HepG2 (cell line): ENCODE measurements at regions not wholly inside any gene's neighbourhood (a gene's known extent, or its start where the extent isn't known, plus 50 kb on each side); places are given as distances from the start of the nearest gene placed in this dataset.

Source experiments
- ATAC-seq: fragments of 200-7000 bp; cut with Tn5 transposase; 3 replicates; pipeline ENCODE4 v1.9.1; 2020; ENCODE audit warnings: mild to moderate bottlenecking, moderate library complexity
- BruUV-seq: library from RNA; stranded (reverse); fragments of 400-500 nt; replicated peaks from 2 replicates; lab custom pipeline; 2021; lab: Mats Ljungman, UMichigan
- CTCF ChIA-PET: fragments of 300-600 bp; formaldehyde crosslinking; extraction: SDS; loops from one replicate; lab custom pipeline; 2021; ENCODE audit warnings: low total read pairs, inconsistent platforms, low intra/inter-chr PET ratio; lab: Yijun Ruan, JAX
- POLR2A ChIA-PET: fragments of 350-600 bp; sonication (Branson Sonifier 250); formaldehyde crosslinking; loops from one replicate; lab custom pipeline; 2020; ENCODE audit warnings: antibody characterized with exemption, inconsistent platforms; lab: Yijun Ruan, JAX
- DNase-seq: peaks from one replicate; pipeline ENCODE4 v3.0.0-alpha.2; 2015; ENCODE audit warnings: low spot score
- FAIRE-seq: peaks from 3 replicates; lab custom pipeline; 2011; peaks lifted over from hg19 to GRCh38; lab: Jason Lieb, UNC
- H2AFZ ChIP-seq: one replicate; pipeline ENCODE4 v1.6.1; 2011; ENCODE audit warnings: low read length, inconsistent platforms
- H3K27ac ChIP-seq: fragments of 300-600 bp; 3 replicates; pipeline ENCODE4 v1.8.0; 2011; ENCODE audit warnings: mixed run types, mild to moderate bottlenecking, mixed read lengths, low read length, inconsistent platforms; ENCODE audit not compliant: insufficient read depth; ENCODE audit errors: extremely low read length
- H3K27me3 ChIP-seq, 2 experiments: fragments of 200-600 bp in 1 of 2; 2 replicates in 1 of 2; 3 replicates in 1 of 2; pipeline versions ENCODE4 v1.6.0 to v1.8.0; 2011; ENCODE audit warnings: low read length in 2 of 2, mild to moderate bottlenecking in 2 of 2, moderate library complexity in 2 of 2, inconsistent platforms in 1 of 2; ENCODE audit not compliant: insufficient read depth in 2 of 2, control insufficient read depth in 1 of 2
- H3K36me3 ChIP-seq, 2 experiments: fragments of 200-600 bp in 1 of 2; replicated peaks in 1 of 2; 2 replicates in 1 of 2; 3 replicates in 1 of 2; pipeline versions ENCODE4 v1.5.1 to v1.8.0; 2011; ENCODE audit warnings: low read length in 2 of 2, inconsistent platforms in 1 of 2; ENCODE audit not compliant: insufficient read depth in 2 of 2, control insufficient read depth in 1 of 2
- H3K4me1 ChIP-seq: 2 replicates; pipeline ENCODE4 v1.5.1; 2012; ENCODE audit warnings: low read length, inconsistent platforms; ENCODE audit not compliant: insufficient read depth
- H3K4me2 ChIP-seq: 2 replicates; pipeline ENCODE4 v1.6.0; 2011; ENCODE audit warnings: low read depth, low read length, inconsistent platforms
- H3K4me3 ChIP-seq, 3 experiments: fragments of 200-600 bp in 1 of 3; sonication (generic), shearing (Covaris generic) in 1 of 3; replicated peaks in 1 of 3; 2 replicates each; pipeline ENCODE4 v1.5.1; 2011 to 2016; ENCODE audit warnings: low read length in 3 of 3, inconsistent platforms in 2 of 3, low read depth in 2 of 3, mild to moderate bottlenecking in 2 of 3, control low read depth in 1 of 3, mixed read lengths in 1 of 3; ENCODE audit not compliant: insufficient read depth in 1 of 3
- H3K79me2 ChIP-seq: one replicate; pipeline ENCODE4 v1.6.1; 2011; ENCODE audit warnings: low read length, inconsistent platforms; ENCODE audit not compliant: insufficient read depth
- H3K9ac ChIP-seq: 2 replicates; pipeline ENCODE4 v1.6.0; 2011; ENCODE audit warnings: mild to moderate bottlenecking, low read depth, low read length, inconsistent platforms; ENCODE audit not compliant: insufficient read depth
- H3K9me3 ChIP-seq: 2 replicates; pipeline ENCODE4 v1.5.1; 2012; ENCODE audit warnings: mild to moderate bottlenecking, low read length
- H4K20me1 ChIP-seq: 2 replicates; pipeline ENCODE4 v1.6.0; 2011; ENCODE audit warnings: inconsistent platforms, mild to moderate bottlenecking, low read length, moderate library complexity; ENCODE audit not compliant: insufficient read depth
- ATAD3A ChIP-seq: sonication (generic); formaldehyde crosslinking; IDR thresholded peaks from 2 replicates; pipeline ENCODE4 v1.4.0; 2020; ENCODE audit warnings: missing genetic modification reagents
- DNMT3B ChIP-seq: conservative IDR thresholded peaks from 2 replicates; pipeline ENCODE4 v1.6.1; 2016; ENCODE audit warnings: missing biosample characterization, control low read depth
- FOXC1 ChIP-seq: sonication (generic); formaldehyde crosslinking; IDR thresholded peaks from 2 replicates; pipeline ENCODE4 v1.8.0; 2022; ENCODE audit warnings: mild to moderate bottlenecking, missing genetic modification reagents, borderline replicate concordance
- HDAC6 ChIP-seq: fragments of 200-600 bp; sonication (generic); IDR thresholded peaks from 2 replicates; pipeline ENCODE4 v1.7.0; 2017; ENCODE audit warnings: mild to moderate bottlenecking, antibody characterized with exemption, low read length, low read depth
- MEIS2 ChIP-seq: sonication (generic); formaldehyde crosslinking; IDR thresholded peaks from 2 replicates; pipeline ENCODE4 v1.9.0; 2021; ENCODE audit warnings: mild to moderate bottlenecking, missing genetic modification reagents
- NR2F1 ChIP-seq, 2 experiments: fragments of 450-650 bp in 1 of 2; formaldehyde crosslinking in 1 of 2; IDR thresholded peaks; 2 replicates each; pipeline versions ENCODE4 v1.5.0 to v1.6.1; 2016 to 2020; ENCODE audit warnings: mild to moderate bottlenecking in 1 of 2, missing compliant biosample characterization in 1 of 2, missing genetic modification reagents in 1 of 2, moderate library complexity in 1 of 2
- PHF21A ChIP-seq: sonication (generic); formaldehyde crosslinking; IDR thresholded peaks from 2 replicates; pipeline ENCODE4 v1.5.0; 2020; ENCODE audit warnings: mild to moderate bottlenecking, missing genetic modification reagents
- RARG ChIP-seq: sonication (generic); formaldehyde crosslinking; IDR thresholded peaks from 2 replicates; pipeline ENCODE4 v1.4.0; 2020; ENCODE audit warnings: low read depth, mild to moderate bottlenecking, missing genetic modification reagents
- SKI ChIP-seq: fragments of 450-650 bp; IDR thresholded peaks from one replicate; pipeline ENCODE4 v1.6.1; 2018; ENCODE audit warnings: mild to moderate bottlenecking; ENCODE audit not compliant: partially characterized antibody
- TCF12 ChIP-seq, 2 experiments: fragments of 450-650 bp in 1 of 2; sonication (generic) in 1 of 2; formaldehyde crosslinking in 1 of 2; IDR thresholded peaks; 2 replicates each; pipeline versions ENCODE4 v1.6.1 to v1.8.0; 2017 to 2022; ENCODE audit warnings: antibody characterized with exemption in 1 of 2, mild to moderate bottlenecking in 1 of 2, missing genetic modification reagents in 1 of 2, moderate library complexity in 1 of 2
- ZKSCAN8 ChIP-seq: IDR thresholded peaks from 2 replicates; pipeline ENCODE4 v1.6.1; 2016; ENCODE audit warnings: borderline replicate concordance, missing genetic modification reagents, missing compliant biosample characterization
- ZMYM2 ChIP-seq: sonication (generic); formaldehyde crosslinking; IDR thresholded peaks from 2 replicates; pipeline ENCODE4 v1.8.0; 2022; ENCODE audit warnings: mild to moderate bottlenecking, missing genetic modification reagents
- ZNF296 ChIP-seq: sonication (generic); formaldehyde crosslinking; conservative IDR thresholded peaks from 2 replicates; pipeline ENCODE4 v1.5.0; 2020; ENCODE audit warnings: mild to moderate bottlenecking, missing genetic modification reagents
- ZNF331 ChIP-seq: sonication (generic); formaldehyde crosslinking; IDR thresholded peaks from 2 replicates; pipeline ENCODE4 v1.4.0; 2020; ENCODE audit warnings: missing genetic modification reagents
- ZNF607 ChIP-seq: sonication (generic); formaldehyde crosslinking; IDR thresholded peaks from 2 replicates; pipeline ENCODE4 v1.5.1; 2020; ENCODE audit warnings: missing genetic modification reagents, mild to moderate bottlenecking, borderline replicate concordance
- ZNF749 ChIP-seq: sonication (generic); formaldehyde crosslinking; IDR thresholded peaks from 2 replicates; pipeline ENCODE4 v1.8.0; 2022; ENCODE audit warnings: mild to moderate bottlenecking, missing genetic modification reagents, moderate library complexity, borderline replicate concordance
- ZNF768 ChIP-seq: sonication (generic); formaldehyde crosslinking; IDR thresholded peaks from 2 replicates; pipeline ENCODE4 v1.4.0; 2020; ENCODE audit warnings: missing genetic modification reagents
- WGBS: methylation state at CpG from one replicate; pipeline ENCODE4 v1.1.6; 2017; ENCODE audit warnings: low lambda C conversion rate; 5-methylcytosine and 5-hydroxymethylcytosine counted together
- in situ Hi-C: cut with HindIII; loops from 2 replicates; pipeline ENCODE4 v1.10.0; 2017; ENCODE audit warnings: low pct_unique_long_range_greater_than_20kb; ENCODE audit not compliant: extremely low pct_ligation_motif_present
- intact Hi-C: fragments of 100-400 bp; cut with micrococcal nuclease; formaldehyde crosslinking; loops from one replicate; pipeline ENCODE4 v1.10.0; 2022; ENCODE audit not compliant: unreplicated experiment
- TF ChIP-seq, protein P1 (sequence below): sonication (generic); formaldehyde crosslinking; IDR thresholded peaks from 2 replicates; pipeline ENCODE4 v1.4.0; 2020; ENCODE audit warnings: missing genetic modification reagents

DNA sequence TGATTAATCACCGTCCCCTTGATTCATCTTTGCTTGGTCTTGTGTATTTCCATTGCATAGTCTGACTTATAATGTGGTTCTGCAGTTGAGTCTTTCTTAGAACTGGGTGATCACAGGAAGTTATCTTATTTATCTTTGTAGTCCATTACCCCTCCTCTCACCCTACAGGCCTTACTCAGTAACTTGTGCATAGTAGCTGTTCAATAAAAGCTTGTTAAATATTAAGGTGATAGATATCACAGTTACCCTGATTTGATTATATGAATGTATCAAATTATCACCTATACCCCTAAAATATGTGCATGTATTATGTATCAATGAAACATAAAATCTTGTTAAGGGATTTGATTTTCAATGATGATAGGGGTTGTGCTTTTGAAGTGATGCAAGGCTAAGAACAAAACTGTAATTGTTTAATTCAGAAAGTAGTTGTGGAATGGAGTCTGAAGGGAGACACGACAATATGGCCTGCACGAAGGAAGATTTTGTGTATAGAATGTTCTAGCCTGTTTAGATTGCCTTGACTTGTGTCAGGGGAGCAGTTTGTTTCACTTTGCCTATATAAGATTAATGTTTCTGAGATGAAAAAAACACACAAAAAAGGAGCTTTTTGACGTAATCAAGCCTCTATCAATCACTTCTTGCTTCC lies 132.4 kb upstream of the LIMCH1 start:
- in situ Hi-C loops, result no loop called here

More for the DNA sequence above, 132.4 kb upstream of the LIMCH1 start:
- intact Hi-C loops, result no loop called here
- ATAC-seq (no peak), FAIRE-seq (no peak), DNase-seq (no peak)
- no peaks in the 10 kb centered on the region for H3K79me2 ChIP-seq
- H3K4me3 ChIP-seq, result no peak overlapping the region
- H3K9ac ChIP-seq, result no peak overlapping the region
- ChIA-PET POLR2A (no interaction called here), CTCF (no interaction called here)
- H3K9me3 ChIP-seq, result no peaks in the 10 kb centered on the region
- no peak overlapping the region for H3K27ac ChIP-seq
- no peaks in the 10 kb centered on the region; a peak in 1 of 5 replicates for H3K27me3 ChIP-seq
- no peaks in the 10 kb centered on the region for H4K20me1 ChIP-seq
- no peaks in the 10 kb centered on the region for H3K36me3 ChIP-seq
- H3K4me2 ChIP-seq, result no peak overlapping the region
- TF ChIP-seq FOXC1 (CRISPR knock-in tag) (no peak), RARG (CRISPR knock-in tag) (no peak), HDAC6 (no peak), ZKSCAN8 (no peak), MEIS2 (CRISPR knock-in tag) (no peak), DNMT3B (CRISPR knock-in tag) (no peak), ZNF749 (CRISPR knock-in tag) (no peak), NR2F1 (CRISPR knock-in tag; IDR thresholded peaks at IDR 0.05) (no peak), ATAD3A (CRISPR knock-in tag) (no peak), SKI (no peak), ZNF607 (CRISPR knock-in tag) (no peak), ZMYM2 (CRISPR knock-in tag) (no peak), ZNF296 (no peak), TCF12 (IDR thresholded peaks at IDR 0.05) (no peak), TCF12 (CRISPR knock-in tag; IDR thresholded peaks at IDR 0.05) (no peak), ZNF768 (CRISPR knock-in tag) (no peak), ZNF331 (CRISPR knock-in tag) (no peak), PHF21A (CRISPR knock-in tag) (no peak)
- TF ChIP-seq, protein P1, sequence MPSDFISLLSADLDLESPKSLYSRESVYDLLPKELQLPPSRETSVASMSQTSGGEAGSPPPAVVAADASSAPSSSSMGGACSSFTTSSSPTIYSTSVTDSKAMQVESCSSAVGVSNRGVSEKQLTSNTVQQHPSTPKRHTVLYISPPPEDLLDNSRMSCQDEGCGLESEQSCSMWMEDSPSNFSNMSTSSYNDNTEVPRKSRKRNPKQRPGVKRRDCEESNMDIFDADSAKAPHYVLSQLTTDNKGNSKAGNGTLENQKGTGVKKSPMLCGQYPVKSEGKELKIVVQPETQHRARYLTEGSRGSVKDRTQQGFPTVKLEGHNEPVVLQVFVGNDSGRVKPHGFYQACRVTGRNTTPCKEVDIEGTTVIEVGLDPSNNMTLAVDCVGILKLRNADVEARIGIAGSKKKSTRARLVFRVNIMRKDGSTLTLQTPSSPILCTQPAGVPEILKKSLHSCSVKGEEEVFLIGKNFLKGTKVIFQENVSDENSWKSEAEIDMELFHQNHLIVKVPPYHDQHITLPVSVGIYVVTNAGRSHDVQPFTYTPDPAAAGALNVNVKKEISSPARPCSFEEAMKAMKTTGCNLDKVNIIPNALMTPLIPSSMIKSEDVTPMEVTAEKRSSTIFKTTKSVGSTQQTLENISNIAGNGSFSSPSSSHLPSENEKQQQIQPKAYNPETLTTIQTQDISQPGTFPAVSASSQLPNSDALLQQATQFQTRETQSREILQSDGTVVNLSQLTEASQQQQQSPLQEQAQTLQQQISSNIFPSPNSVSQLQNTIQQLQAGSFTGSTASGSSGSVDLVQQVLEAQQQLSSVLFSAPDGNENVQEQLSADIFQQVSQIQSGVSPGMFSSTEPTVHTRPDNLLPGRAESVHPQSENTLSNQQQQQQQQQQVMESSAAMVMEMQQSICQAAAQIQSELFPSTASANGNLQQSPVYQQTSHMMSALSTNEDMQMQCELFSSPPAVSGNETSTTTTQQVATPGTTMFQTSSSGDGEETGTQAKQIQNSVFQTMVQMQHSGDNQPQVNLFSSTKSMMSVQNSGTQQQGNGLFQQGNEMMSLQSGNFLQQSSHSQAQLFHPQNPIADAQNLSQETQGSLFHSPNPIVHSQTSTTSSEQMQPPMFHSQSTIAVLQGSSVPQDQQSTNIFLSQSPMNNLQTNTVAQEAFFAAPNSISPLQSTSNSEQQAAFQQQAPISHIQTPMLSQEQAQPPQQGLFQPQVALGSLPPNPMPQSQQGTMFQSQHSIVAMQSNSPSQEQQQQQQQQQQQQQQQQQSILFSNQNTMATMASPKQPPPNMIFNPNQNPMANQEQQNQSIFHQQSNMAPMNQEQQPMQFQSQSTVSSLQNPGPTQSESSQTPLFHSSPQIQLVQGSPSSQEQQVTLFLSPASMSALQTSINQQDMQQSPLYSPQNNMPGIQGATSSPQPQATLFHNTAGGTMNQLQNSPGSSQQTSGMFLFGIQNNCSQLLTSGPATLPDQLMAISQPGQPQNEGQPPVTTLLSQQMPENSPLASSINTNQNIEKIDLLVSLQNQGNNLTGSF (CRISPR knock-in tag), result no peak
- no peak overlapping the region for H2AFZ ChIP-seq
- WGBS, result 4% methylated on average over 4 of the region's 4 CpGs
- no peaks in the 10 kb centered on the region for H3K4me1 ChIP-seq
- BruUV-seq, result no TSS peak
